Vagina (tissue), 2 donors: ENCODE measurements at regions not wholly inside any gene's neighbourhood (a gene's known extent, or its start where the extent isn't known, plus 50 kb on each side); places are given as distances from the start of the nearest gene placed in this dataset.

Experiments used
- DNase-seq, 2 donors: peaks; one replicate each; pipeline ENCODE4 v3.0.0-alpha.2; 2017; ENCODE audit errors: extremely low spot score in 2 of 2
- H3K27ac ChIP-seq: fragments of 200-600 bp; sonication (generic); one replicate; pipeline ENCODE4 v1.5.1; 2019
- H3K27me3 ChIP-seq: fragments of 200-600 bp; sonication (generic); one replicate; pipeline ENCODE4 v1.5.1; 2019
- H3K36me3 ChIP-seq, 2 donors: fragments of 200-600 bp; sonication (generic); one replicate each; pipeline ENCODE4 v1.5.1; 2017 to 2019
- H3K4me1 ChIP-seq: fragments of 200-600 bp; sonication (generic); one replicate; pipeline ENCODE4 v1.5.1; 2019
- H3K4me3 ChIP-seq, 2 donors: fragments of 200-600 bp; sonication (generic); 1 replicate in 1 of 2; 2 replicates in 1 of 2; pipeline ENCODE4 v1.5.1; 2016 to 2019
- H3K9me3 ChIP-seq: fragments of 200-600 bp; sonication (generic); one replicate; pipeline ENCODE4 v1.5.1; 2019
- CTCF ChIP-seq, 3 experiments: fragments of 450-650 bp in 2 of 3; fragments of 200-600 bp in 1 of 3; sonication (generic) in 1 of 3; IDR thresholded peaks; one replicate each; pipeline ENCODE4 v1.5.1; 2017 to 2019; ENCODE audit warnings: antibody characterized with exemption in 3 of 3, mild to moderate bottlenecking in 2 of 3, moderate library complexity in 2 of 3
- POLR2A ChIP-seq, 2 donors: fragments of 450-650 bp; IDR thresholded peaks; one replicate each; pipeline ENCODE4 v1.6.1; 2017; ENCODE audit warnings: antibody characterized with exemption in 2 of 2, mild to moderate bottlenecking in 2 of 2, moderate library complexity in 2 of 2
- POLR2AphosphoS5 ChIP-seq, 2 donors: sonication (generic); formaldehyde crosslinking; IDR thresholded peaks; one replicate each; pipeline ENCODE4 v1.9.0; 2017; ENCODE audit warnings: antibody characterized with exemption in 2 of 2, mild to moderate bottlenecking in 2 of 2, low read depth in 1 of 2; ENCODE audit not compliant: insufficient read depth in 1 of 2
- intact Hi-C: fragments of 100-400 bp; cut with DNase I; formaldehyde crosslinking; loops from one replicate; pipeline ENCODE4 v1.15.1; 2023

GRCh38 chr15:96750361-96750760, 419.9 kb downstream of the NR2F2 start:
- TF ChIP-seq POLR2A (IDR thresholded peaks at IDR 0.05) (no peak), CTCF (IDR thresholded peaks at IDR 0.05) (no peak), POLR2AphosphoS5 (IDR thresholded peaks at IDR 0.05; ENCODE audit: insufficient read depth in 1 of 2, low read depth in 1 of 2) (no peak)
- intact Hi-C loops, result no loop called here

DNA sequence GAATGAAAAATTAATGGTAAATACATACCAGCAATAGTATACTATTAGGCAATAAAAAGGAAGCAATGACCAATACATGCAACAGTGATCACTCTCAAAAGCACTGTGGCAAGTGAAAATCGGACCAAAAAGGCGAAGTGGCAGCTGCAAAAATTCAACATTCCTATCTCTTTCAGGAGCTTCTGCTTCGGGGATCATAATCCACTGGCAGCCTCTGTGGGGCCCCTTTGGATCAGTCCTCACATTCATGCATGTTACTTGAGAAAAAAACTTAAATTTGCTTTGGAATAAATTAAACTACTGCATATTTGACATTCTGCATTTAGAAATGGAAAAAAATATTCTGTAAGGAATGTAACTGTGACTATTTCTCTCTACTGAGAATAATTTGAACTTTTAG, 425.6 kb downstream of the NR2F2 start:
- DNase-seq, result no peak
- Histone ChIP-seq H3K27me3 (no peaks in the 10 kb centered on the region), H3K4me1 (no peaks in the 10 kb centered on the region), H3K9me3 (no peaks in the 10 kb centered on the region), H3K4me3 (no peak overlapping the region), H3K27ac (no peak overlapping the region), H3K36me3 (no peaks in the 10 kb centered on the region)
- intact Hi-C loops, result no loop called here
- TF ChIP-seq POLR2A (IDR thresholded peaks at IDR 0.05) (no peak), CTCF (IDR thresholded peaks at IDR 0.05) (no peak), POLR2AphosphoS5 (IDR thresholded peaks at IDR 0.05; ENCODE audit: insufficient read depth in 1 of 2, low read depth in 1 of 2) (no peak)

More at GRCh38 chr15:96750361-96750760, 419.9 kb downstream of the NR2F2 start:
- Histone ChIP-seq H3K36me3 (no peaks in the 10 kb centered on the region), H3K9me3 (no peaks in the 10 kb centered on the region), H3K27me3 (no peaks in the 10 kb centered on the region), H3K4me1 (no peaks in the 10 kb centered on the region), H3K4me3 (no peak overlapping the region), H3K27ac (no peak overlapping the region)
- DNase-seq, result no peak

DNA sequence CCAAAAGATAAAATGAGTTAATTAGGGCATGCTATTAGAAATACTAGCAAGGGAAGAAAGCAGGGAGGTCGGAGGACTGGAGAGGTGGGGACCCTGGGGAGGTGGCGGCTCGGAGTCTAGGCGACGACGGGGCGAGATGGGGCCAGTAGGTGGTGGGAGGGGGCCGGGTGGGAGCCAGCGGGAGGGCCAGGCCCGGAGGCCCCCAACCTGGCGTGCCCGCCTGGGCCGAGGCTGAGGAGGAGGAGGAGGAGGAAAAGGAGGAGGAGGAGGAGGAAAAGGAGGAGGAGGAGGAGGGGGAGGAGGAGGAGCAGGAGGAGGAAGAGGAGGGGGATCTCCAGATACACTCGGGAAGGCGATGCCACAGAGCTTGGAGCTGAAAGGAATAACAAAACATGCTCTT, 426.2 kb downstream of the NR2F2 start:
- intact Hi-C loops, result no loop called here
- Histone ChIP-seq H3K27ac (no peak overlapping the region), H3K27me3 (no peaks in the 10 kb centered on the region), H3K4me1 (no peaks in the 10 kb centered on the region), H3K9me3 (no peaks in the 10 kb centered on the region), H3K36me3 (no peaks in the 10 kb centered on the region), H3K4me3 (no peak overlapping the region)
- TF ChIP-seq POLR2AphosphoS5 (IDR thresholded peaks at IDR 0.05; ENCODE audit: insufficient read depth in 1 of 2, low read depth in 1 of 2) (no peak), CTCF (IDR thresholded peaks at IDR 0.05) (no peak), POLR2A (IDR thresholded peaks at IDR 0.05) (no peak)
- no peak for DNase-seq

DNA sequence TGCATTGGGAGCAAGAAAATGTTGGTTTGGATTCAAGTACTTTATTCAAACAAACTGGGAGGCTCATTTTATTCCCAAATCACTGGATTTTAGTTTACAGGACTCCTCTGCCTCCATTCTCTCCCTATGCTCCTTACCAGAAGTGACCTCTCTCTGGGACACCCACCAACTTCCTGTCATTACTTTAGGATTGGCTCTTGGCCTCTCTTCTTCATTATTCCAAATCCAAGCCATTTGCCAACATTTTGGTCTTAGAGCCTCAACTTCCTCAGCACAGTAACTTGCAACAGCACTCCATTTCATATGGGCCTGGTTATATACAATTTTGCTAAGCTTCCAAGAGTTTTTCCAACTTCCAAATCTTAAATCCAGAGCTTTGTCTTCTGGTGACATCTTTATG, 432.1 kb downstream of the NR2F2 start:
- no peaks in the 10 kb centered on the region for H3K4me1 ChIP-seq
- H3K9me3 ChIP-seq, result no peaks in the 10 kb centered on the region
- H3K36me3 ChIP-seq, result no peaks in the 10 kb centered on the region
- no peak overlapping the region for H3K27ac ChIP-seq
- intact Hi-C loops, result no loop called here
- no peak overlapping the region for H3K4me3 ChIP-seq
- no peak for DNase-seq
- H3K27me3 ChIP-seq, result no peaks in the 10 kb centered on the region
- no peak for TF ChIP-seq POLR2AphosphoS5 (IDR thresholded peaks at IDR 0.05; ENCODE audit: insufficient read depth in 1 of 2, low read depth in 1 of 2)
- no peak for TF ChIP-seq POLR2A (IDR thresholded peaks at IDR 0.05)
- TF ChIP-seq CTCF (IDR thresholded peaks at IDR 0.05), result no peak

- H3K4me1 ChIP-seq, result no peaks in the 10 kb centered on the region
- no peaks in the 10 kb centered on the region for H3K27me3 ChIP-seq
- intact Hi-C loops, result no loop called here
- H3K4me3 ChIP-seq, result no peak overlapping the region
- no peaks in the 10 kb centered on the region for H3K36me3 ChIP-seq
- no peak for TF ChIP-seq POLR2AphosphoS5 (IDR thresholded peaks at IDR 0.05; ENCODE audit: insufficient read depth in 1 of 2, low read depth in 1 of 2)
- no peak for TF ChIP-seq POLR2A (IDR thresholded peaks at IDR 0.05)
- TF ChIP-seq CTCF (IDR thresholded peaks at IDR 0.05), result no peak
- no peak overlapping the region for H3K27ac ChIP-seq
- DNase-seq, result no peak
- no peaks in the 10 kb centered on the region for H3K9me3 ChIP-seq
Observed at GRCh38 chr15:96764501-96764900, 434.0 kb downstream of the NR2F2 start.
